Lower leg skin (tissue), 4 donors: ENCODE measurements at regions not wholly inside any gene's neighbourhood (a gene's known extent, or its start where the extent isn't known, plus 50 kb on each side); places are given as distances from the start of the nearest gene placed in this dataset.
A peak's percentile ranks its signal among the peaks of the same experiment; 100 is the strongest.

Source experiments
- DNase-seq, 2 donors: peaks; one replicate each; pipeline ENCODE4 v3.0.0-alpha.2; 2019; ENCODE audit warnings: low spot score in 2 of 2
- H3K4me3 ChIP-seq: fragments of 200-600 bp; sonication (generic); 2 replicates; pipeline ENCODE4 v1.5.1; 2017; ENCODE audit warnings: mild to moderate bottlenecking, low read depth; ENCODE audit not compliant: poor library complexity, severe bottlenecking
- CTCF ChIP-seq, 3 donors: fragments of 450-650 bp; IDR thresholded peaks; one replicate each; pipeline ENCODE4 v1.5.1; 2016; ENCODE audit warnings: antibody characterized with exemption in 3 of 3, mild to moderate bottlenecking in 3 of 3, moderate library complexity in 2 of 3
- POLR2A ChIP-seq, 2 donors: fragments of 450-650 bp; IDR thresholded peaks; one replicate each; pipeline ENCODE4 v1.6.1; 2016 to 2017; ENCODE audit warnings: antibody characterized with exemption in 2 of 2, mild to moderate bottlenecking in 1 of 2, moderate library complexity in 1 of 2
- WGBS, 2 donors: methylation state at CpG; one replicate each; pipeline ENCODE4 v1.1.5; 2018; 5-methylcytosine and 5-hydroxymethylcytosine counted together
- intact Hi-C: fragments of 100-400 bp; cut with DNase I; formaldehyde crosslinking; loops from one replicate; pipeline ENCODE4 v1.15.0; 2023; ENCODE audit warnings: low total_unique reads

- DNase-seq: no peak
- TF ChIP-seq POLR2A (IDR thresholded peaks at IDR 0.05) (no peak), CTCF (IDR thresholded peaks at IDR 0.05) (no peak)
- intact Hi-C loops: no loop called here
- no peak overlapping the region for H3K4me3 ChIP-seq
- 86 to 87% methylated on average over 3 of the region's 3 CpGs for WGBS, 2 donors
Observed at GRCh38 chr4:14441561-14441960, 560.7 kb upstream of the CPEB2 start.

DNA sequence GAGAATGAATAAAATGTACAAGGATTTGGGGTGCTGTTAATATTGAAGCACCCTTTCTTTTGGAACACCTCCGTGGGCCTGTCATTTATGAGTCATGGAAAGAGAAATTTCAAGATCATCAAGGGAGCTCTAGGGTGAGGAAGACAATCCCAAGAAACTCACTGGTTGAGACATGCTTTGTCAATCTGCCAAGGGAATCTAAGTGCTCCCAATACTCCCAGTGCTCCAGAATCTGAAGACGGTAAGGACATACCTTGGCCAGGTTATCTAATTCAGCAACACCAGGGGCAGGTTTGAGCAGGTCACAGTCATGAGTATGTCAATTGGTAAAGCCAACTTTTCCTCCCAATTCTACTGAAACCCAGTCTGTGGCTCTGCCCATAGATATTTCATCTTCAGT is 556.4 kb upstream of the CPEB2 start:
- intact Hi-C loops: no loop called here
- 51 to 59% methylated on average over 2 of the region's 2 CpGs for WGBS, 2 donors
- DNase-seq: peak in 1 of 2 donors; percentile 51

GRCh38 chr4:14446311-14446710 is 556.0 kb upstream of the CPEB2 start:
- 18 to 22% methylated on average over 4 of the region's 4 CpGs for WGBS, 2 donors
- H3K4me3 ChIP-seq: no peak overlapping the region
- no peak for TF ChIP-seq POLR2A (IDR thresholded peaks at IDR 0.05)
- no peak for TF ChIP-seq CTCF (IDR thresholded peaks at IDR 0.05)
- intact Hi-C loops: no loop called here
- no peak for DNase-seq

More for the DNA sequence above, 556.4 kb upstream of the CPEB2 start:
- no peak overlapping the region for H3K4me3 ChIP-seq
- TF ChIP-seq CTCF (IDR thresholded peaks at IDR 0.05) (no peak), POLR2A (IDR thresholded peaks at IDR 0.05) (no peak)

- H3K4me3 ChIP-seq: no peak overlapping the region
- 40 to 48% methylated on average over 5 of the region's 5 CpGs for WGBS, 2 donors
- TF ChIP-seq POLR2A (IDR thresholded peaks at IDR 0.05) (no peak), CTCF (IDR thresholded peaks at IDR 0.05) (no peak)
- intact Hi-C loops: no loop called here
- no peak for DNase-seq
Observed at GRCh38 chr4:14446904-14447303, 555.4 kb upstream of the CPEB2 start.

- no peak overlapping the region for H3K4me3 ChIP-seq
- TF ChIP-seq POLR2A (IDR thresholded peaks at IDR 0.05) (no peak), CTCF (IDR thresholded peaks at IDR 0.05) (no peak)
- DNase-seq: no peak
- 72 to 81% methylated on average over 2 of the region's 2 CpGs for WGBS, 2 donors
- intact Hi-C loops: no loop called here
Observed at GRCh38 chr4:14449308-14449707, 553.0 kb upstream of the CPEB2 start.

DNA sequence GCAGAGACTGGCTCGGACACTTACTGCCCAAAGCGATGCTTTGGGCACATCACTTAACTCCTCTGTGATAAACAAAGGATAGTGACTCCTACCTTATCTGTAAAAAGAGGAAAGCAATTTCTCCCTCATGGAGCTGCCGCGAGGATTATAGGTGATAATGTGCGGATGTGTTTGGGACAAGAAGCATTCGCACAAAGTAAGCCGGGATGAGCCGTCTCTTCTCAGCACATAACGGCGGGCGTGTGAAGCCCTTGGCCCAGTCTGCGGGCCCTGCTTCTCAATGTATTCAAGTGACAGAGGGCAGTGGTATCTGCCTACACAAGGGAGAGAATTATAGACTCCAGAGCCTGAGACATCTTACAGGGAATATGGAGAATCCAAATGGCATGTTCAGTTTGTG is 550.3 kb upstream of the CPEB2 start:
- TF ChIP-seq CTCF (IDR thresholded peaks at IDR 0.05) (no peak), POLR2A (IDR thresholded peaks at IDR 0.05) (no peak)
- no peak for DNase-seq
- H3K4me3 ChIP-seq: no peak overlapping the region
- intact Hi-C loops: no loop called here
- 93% methylated on average over 12 of the region's 12 CpGs for WGBS, 2 donors
